ENCODE measurements at regions not wholly inside any gene's neighbourhood (a gene's known extent, or its start where the extent isn't known, plus 50 kb on each side); places are given as distances from the start of the nearest gene placed in this dataset.

- no peak for TF ChIP-seq EZH2phosphoT487 (IDR thresholded peaks at IDR 0.05; ENCODE audit: borderline replicate concordance, low read length)
- TF ChIP-seq CTCF (IDR thresholded peaks at IDR 0.05; ENCODE audit: low read depth, low read length, poor library complexity, severe bottlenecking) = no peak
Measured at GRCh38 chr2:158738363-158738762, 56.8 kb upstream of the DAPL1 start.
